HCT116 (cell line): ENCODE measurements at regions not wholly inside any gene's neighbourhood (a gene's known extent, or its start where the extent isn't known, plus 50 kb on each side); places are given as distances from the start of the nearest gene placed in this dataset.
"Not testable (repeated sequence)": the region's sequence is repeated elsewhere in the genome, so short reads cannot be mapped to it uniquely, and the experiment has no call there.

Experiments used
- ATAC-seq: fragments of 200-7000 bp; cut with Tn5 transposase; 2 replicates; pipeline ENCODE4 v1.9.1; 2020; ENCODE audit warnings: mild to moderate bottlenecking, moderate library complexity
- BruUV-seq: library from RNA; stranded (reverse); fragments of 400-500 nt; replicated peaks from 2 replicates; lab custom pipeline; 2021; lab: Mats Ljungman, UMichigan
- CTCF ChIA-PET: fragments of 300-600 bp; sonication (Branson Sonifier 250); formaldehyde crosslinking; loops from one replicate; lab custom pipeline; 2021; ENCODE audit warnings: antibody characterized with exemption; lab: Charles Lee
- POLR2A ChIA-PET: fragments of 300-600, 350-600 bp; sonication (Branson Sonifier 250); formaldehyde crosslinking; loops from one replicate; lab custom pipeline; 2021; ENCODE audit warnings: antibody characterized with exemption; lab: Charles Lee
- RAD21 ChIA-PET, 2 experiments: fragments of 300-600 bp; sonication (Branson Sonifier 250); formaldehyde crosslinking; loops; one replicate each; lab custom pipeline; 2023; ENCODE audit warnings: low total read pairs in 2 of 2; ENCODE audit not compliant: uncharacterized antibody in 2 of 2, unreplicated experiment in 2 of 2, low non-redundant PET in 1 of 2; lab: Charles Lee
- DNase-seq: peaks from one replicate; pipeline ENCODE4 v3.0.0-alpha.2; 2010; ENCODE audit warnings: low read depth, low spot score
- H2AFZ ChIP-seq: fragments of 200-600 bp; shearing (Covaris generic), sonication (generic); 2 replicates; pipeline ENCODE4 v1.6.1; 2017; ENCODE audit warnings: low read depth, mixed run types, mixed read lengths, antibody characterized with exemption, low read length; ENCODE audit not compliant: poor library complexity, severe bottlenecking
- H3K27ac ChIP-seq: 2 replicates; pipeline ENCODE4 v1.5.1; 2012; ENCODE audit warnings: low read depth, low read length
- H3K27me3 ChIP-seq: fragments of 200-600 bp; sonication (generic); 2 replicates; pipeline ENCODE4 v1.6.1; 2016; ENCODE audit warnings: mixed run types, low read length, mixed read lengths; ENCODE audit not compliant: insufficient read depth
- H3K36me3 ChIP-seq, 2 experiments: fragments of 200-500 bp in 1 of 2; fragments of 200-600 bp in 1 of 2; sonication (Bioruptor generic) in 1 of 2; sonication (generic) in 1 of 2; 2 replicates each; pipeline versions ENCODE4 v1.5.1 to v1.6.1; 2014 to 2016; ENCODE audit warnings: low read length in 2 of 2, inconsistent platforms in 1 of 2, mixed read lengths in 1 of 2, mixed run types in 1 of 2; ENCODE audit not compliant: insufficient read depth in 2 of 2, control insufficient read depth in 1 of 2
- H3K4me1 ChIP-seq, 2 experiments: fragments of 200-600 bp in 1 of 2; sonication (generic) in 1 of 2; 2 replicates each; pipeline versions ENCODE4 v1.5.1 to v1.6.1; 2012 to 2017; ENCODE audit warnings: low read length in 2 of 2, inconsistent platforms in 1 of 2, mild to moderate bottlenecking in 1 of 2, mixed read lengths in 1 of 2, mixed run types in 1 of 2, moderate library complexity in 1 of 2; ENCODE audit not compliant: insufficient read depth in 2 of 2, control insufficient read depth in 1 of 2
- H3K4me2 ChIP-seq: fragments of 200-600 bp; sonication (generic); 2 replicates; pipeline ENCODE4 v1.6.1; 2017; ENCODE audit warnings: mixed run types, low read length, mixed read lengths
- H3K4me3 ChIP-seq, 2 experiments: fragments of 200-600 bp in 1 of 2; sonication (generic) in 1 of 2; replicated peaks in 1 of 2; 2 replicates each; pipeline ENCODE4 v1.5.1; 2011 to 2016; ENCODE audit warnings: low read length in 2 of 2, control low read depth in 1 of 2, low read depth in 1 of 2, mild to moderate bottlenecking in 1 of 2, mixed read lengths in 1 of 2, mixed run types in 1 of 2
- H3K79me2 ChIP-seq: fragments of 200-600 bp; sonication (generic); 2 replicates; pipeline ENCODE4 v1.6.1; 2017; ENCODE audit warnings: mild to moderate bottlenecking, mixed run types, low read length, moderate library complexity, mixed read lengths; ENCODE audit not compliant: insufficient read depth
- H3K9ac ChIP-seq: fragments of 200-600 bp; sonication (generic); 2 replicates; pipeline ENCODE4 v1.6.1; 2016; ENCODE audit warnings: low read length, mixed read lengths
- H3K9me2 ChIP-seq: fragments of 200-600 bp; sonication (generic), shearing (Covaris generic); 2 replicates; pipeline ENCODE4 v1.6.1; 2017; ENCODE audit warnings: mixed run types, mild to moderate bottlenecking, moderate library complexity; ENCODE audit not compliant: insufficient read depth
- H3K9me3 ChIP-seq, 2 experiments: fragments of 200-500 bp in 1 of 2; fragments of 200-600 bp in 1 of 2; sonication (Bioruptor generic) in 1 of 2; sonication (generic) in 1 of 2; 2 replicates each; pipeline ENCODE4 v1.6.1; 2014 to 2017; ENCODE audit warnings: low read length in 2 of 2, mixed read lengths in 2 of 2, inconsistent platforms in 1 of 2, low read depth in 1 of 2, mild to moderate bottlenecking in 1 of 2, mixed run types in 1 of 2, moderate library complexity in 1 of 2; ENCODE audit not compliant: control insufficient read depth in 1 of 2, insufficient read depth in 1 of 2
- H4K20me1 ChIP-seq: fragments of 200-600 bp; sonication (generic), shearing (Covaris generic); 2 replicates; pipeline ENCODE4 v1.6.1; 2017; ENCODE audit warnings: mixed run types, mild to moderate bottlenecking, moderate library complexity; ENCODE audit not compliant: insufficient read depth
- ATF3 ChIP-seq: IDR thresholded peaks from 2 replicates; pipeline ENCODE4 v1.6.1; 2012
- CTCF ChIP-seq, 3 experiments: fragments of 200-600 bp in 1 of 3; sonication (generic) in 1 of 3; IDR thresholded peaks in 2 of 3; conservative IDR thresholded peaks in 1 of 3; 2 replicates each; pipeline ENCODE4 v1.5.1; 2012 to 2017; ENCODE audit warnings: low read depth in 2 of 3, low read length in 2 of 3, antibody characterized with exemption in 1 of 3, borderline replicate concordance in 1 of 3, control low read depth in 1 of 3, mild to moderate bottlenecking in 1 of 3, mixed read lengths in 1 of 3, mixed run types in 1 of 3, moderate library complexity in 1 of 3; ENCODE audit not compliant: insufficient read depth in 1 of 3
- EGR1 ChIP-seq: IDR thresholded peaks from 2 replicates; pipeline ENCODE4 v1.6.1; 2012; ENCODE audit warnings: low read depth
- JUND ChIP-seq: IDR thresholded peaks from 2 replicates; pipeline ENCODE4 v1.6.1; 2012
- POLR2A ChIP-seq: IDR thresholded peaks from 2 replicates; pipeline ENCODE4 v1.7.0; 2011; ENCODE audit warnings: borderline replicate concordance; ENCODE audit not compliant: insufficient read depth, insufficient read length; ENCODE audit errors: extremely low read depth
- ZBTB33 ChIP-seq: IDR thresholded peaks from 2 replicates; pipeline ENCODE4 v1.6.1; 2011; ENCODE audit warnings: mild to moderate bottlenecking, low read length, moderate library complexity; ENCODE audit not compliant: insufficient replicate concordance; ENCODE audit errors: extremely low read depth
- ZFX ChIP-seq: fragments of 450-650 bp; IDR thresholded peaks from 2 replicates; pipeline ENCODE4 v1.6.1; 2017
- intact Hi-C: fragments of 100-400 bp; cut with micrococcal nuclease; formaldehyde crosslinking; loops from 2 replicates; pipeline ENCODE4 v1.10.0; 2022

- H3K4me2 ChIP-seq, H3K4me1 ChIP-seq, H3K4me3 ChIP-seq, BruUV-seq, H3K27ac ChIP-seq, CTCF ChIA-PET, H2AFZ ChIP-seq, H3K9me2 ChIP-seq, H3K9ac ChIP-seq, DNase-seq, POLR2A ChIA-PET, H3K79me2 ChIP-seq, H3K36me3 ChIP-seq, ATAC-seq, RAD21 ChIA-PET, intact Hi-C loops, H4K20me1 ChIP-seq, H3K27me3 ChIP-seq: not testable (repeated sequence)
- H3K9me3 ChIP-seq, result peaks cover 0 to 18% of the 10 kb centered on the region in 2 experiments; a peak in 1 of 4 replicates
Observed at GRCh38 chr20:24415444-24415843, 54.0 kb upstream of the SYNDIG1 start.

- Histone ChIP-seq H3K27me3 (no peaks in the 10 kb centered on the region), H3K27ac (no peak overlapping the region), H3K9ac (no peak overlapping the region), H3K79me2 (no peaks in the 10 kb centered on the region), H3K4me2 (no peak overlapping the region), H2AFZ (no peak overlapping the region), H3K9me3 (peaks cover 0 to 10% of the 10 kb centered on the region in 2 experiments; a peak in 1 of 4 replicates), H4K20me1 (no peaks in the 10 kb centered on the region), H3K4me3 (no peak overlapping the region), H3K4me1 (no peaks in the 10 kb centered on the region), H3K36me3 (no peaks in the 10 kb centered on the region), H3K9me2 (no peaks in the 10 kb centered on the region)
- no peak for DNase-seq
- BruUV-seq, result no TSS peak
- ChIA-PET RAD21 (no interaction called here), CTCF (no interaction called here), POLR2A (no interaction called here)
- intact Hi-C loops, result no loop called here
- TF ChIP-seq ZBTB33 (no peak), ZFX (no peak), EGR1 (no peak), CTCF (IDR thresholded peaks at IDR 0.05 in 2 of 3, conservative IDR thresholded peaks at IDR 0.05 in 1 of 3; ENCODE audit: borderline replicate concordance in 1 of 3, insufficient read depth in 1 of 3, low read depth in 2 of 3, low read length in 2 of 3) (no peak), ATF3 (no peak), POLR2A (no peak), JUND (no peak)
- no peak for ATAC-seq
Observed at GRCh38 chr20:24411834-24412216, 57.6 kb upstream of the SYNDIG1 start.
